HepG2 (cell line): ENCODE measurements at regions not wholly inside any gene's neighbourhood (a gene's known extent, or its start where the extent isn't known, plus 50 kb on each side); places are given as distances from the start of the nearest gene placed in this dataset.

ENCODE experiments used
- ATAC-seq: fragments of 200-7000 bp; cut with Tn5 transposase; 3 replicates; pipeline ENCODE4 v1.9.1; 2020; ENCODE audit warnings: mild to moderate bottlenecking, moderate library complexity
- BruUV-seq: library from RNA; stranded (reverse); fragments of 400-500 nt; replicated peaks from 2 replicates; lab custom pipeline; 2021; lab: Mats Ljungman, UMichigan
- CTCF ChIA-PET: fragments of 300-600 bp; formaldehyde crosslinking; extraction: SDS; loops from one replicate; lab custom pipeline; 2021; ENCODE audit warnings: low total read pairs, inconsistent platforms, low intra/inter-chr PET ratio; lab: Yijun Ruan, JAX
- POLR2A ChIA-PET: fragments of 350-600 bp; sonication (Branson Sonifier 250); formaldehyde crosslinking; loops from one replicate; lab custom pipeline; 2020; ENCODE audit warnings: antibody characterized with exemption, inconsistent platforms; lab: Yijun Ruan, JAX
- DNase-seq: peaks from one replicate; pipeline ENCODE4 v3.0.0-alpha.2; 2015; ENCODE audit warnings: low spot score
- FAIRE-seq: peaks from 3 replicates; lab custom pipeline; 2011; peaks lifted over from hg19 to GRCh38; lab: Jason Lieb, UNC
- H2AFZ ChIP-seq: one replicate; pipeline ENCODE4 v1.6.1; 2011; ENCODE audit warnings: low read length, inconsistent platforms
- H3K27ac ChIP-seq: fragments of 300-600 bp; 3 replicates; pipeline ENCODE4 v1.8.0; 2011; ENCODE audit warnings: mixed run types, mild to moderate bottlenecking, mixed read lengths, low read length, inconsistent platforms; ENCODE audit not compliant: insufficient read depth; ENCODE audit errors: extremely low read length
- H3K27me3 ChIP-seq, 2 experiments: fragments of 200-600 bp in 1 of 2; 2 replicates in 1 of 2; 3 replicates in 1 of 2; pipeline versions ENCODE4 v1.6.0 to v1.8.0; 2011; ENCODE audit warnings: low read length in 2 of 2, mild to moderate bottlenecking in 2 of 2, moderate library complexity in 2 of 2, inconsistent platforms in 1 of 2; ENCODE audit not compliant: insufficient read depth in 2 of 2, control insufficient read depth in 1 of 2
- H3K36me3 ChIP-seq, 2 experiments: fragments of 200-600 bp in 1 of 2; replicated peaks in 1 of 2; 2 replicates in 1 of 2; 3 replicates in 1 of 2; pipeline versions ENCODE4 v1.5.1 to v1.8.0; 2011; ENCODE audit warnings: low read length in 2 of 2, inconsistent platforms in 1 of 2; ENCODE audit not compliant: insufficient read depth in 2 of 2, control insufficient read depth in 1 of 2
- H3K4me1 ChIP-seq: 2 replicates; pipeline ENCODE4 v1.5.1; 2012; ENCODE audit warnings: low read length, inconsistent platforms; ENCODE audit not compliant: insufficient read depth
- H3K4me2 ChIP-seq: 2 replicates; pipeline ENCODE4 v1.6.0; 2011; ENCODE audit warnings: low read depth, low read length, inconsistent platforms
- H3K4me3 ChIP-seq, 3 experiments: fragments of 200-600 bp in 1 of 3; sonication (generic), shearing (Covaris generic) in 1 of 3; replicated peaks in 1 of 3; 2 replicates each; pipeline ENCODE4 v1.5.1; 2011 to 2016; ENCODE audit warnings: low read length in 3 of 3, inconsistent platforms in 2 of 3, low read depth in 2 of 3, mild to moderate bottlenecking in 2 of 3, control low read depth in 1 of 3, mixed read lengths in 1 of 3; ENCODE audit not compliant: insufficient read depth in 1 of 3
- H3K79me2 ChIP-seq: one replicate; pipeline ENCODE4 v1.6.1; 2011; ENCODE audit warnings: low read length, inconsistent platforms; ENCODE audit not compliant: insufficient read depth
- H3K9ac ChIP-seq: 2 replicates; pipeline ENCODE4 v1.6.0; 2011; ENCODE audit warnings: mild to moderate bottlenecking, low read depth, low read length, inconsistent platforms; ENCODE audit not compliant: insufficient read depth
- H3K9me3 ChIP-seq: 2 replicates; pipeline ENCODE4 v1.5.1; 2012; ENCODE audit warnings: mild to moderate bottlenecking, low read length
- H4K20me1 ChIP-seq: 2 replicates; pipeline ENCODE4 v1.6.0; 2011; ENCODE audit warnings: inconsistent platforms, mild to moderate bottlenecking, low read length, moderate library complexity; ENCODE audit not compliant: insufficient read depth
- HHEX ChIP-seq: IDR thresholded peaks from 2 replicates; pipeline ENCODE4 v1.6.1; 2016; ENCODE audit warnings: control low read depth
- HOXA5 ChIP-seq: sonication (generic); formaldehyde crosslinking; IDR thresholded peaks from 2 replicates; pipeline ENCODE4 v1.4.0; 2020; ENCODE audit warnings: missing genetic modification reagents
- SMARCE1 ChIP-seq: fragments of 450-650 bp; IDR thresholded peaks from 2 replicates; pipeline ENCODE4 v1.6.1; 2017; ENCODE audit warnings: borderline replicate concordance
- TMF1 ChIP-seq: sonication (generic); formaldehyde crosslinking; IDR thresholded peaks from 2 replicates; pipeline ENCODE4 v1.8.1; 2022; ENCODE audit warnings: low read depth, missing genetic modification reagents
- ZFX ChIP-seq: sonication (generic); formaldehyde crosslinking; IDR thresholded peaks from 2 replicates; pipeline ENCODE4 v1.4.0; 2020; ENCODE audit warnings: mild to moderate bottlenecking, low read depth, missing genetic modification reagents, moderate library complexity
- ZHX2 ChIP-seq, 2 experiments: sonication (generic) in 1 of 2; formaldehyde crosslinking in 1 of 2; IDR thresholded peaks; 2 replicates each; pipeline versions ENCODE4 v1.6.1 to v1.9.0; 2014 to 2022; ENCODE audit warnings: antibody characterized with exemption in 1 of 2, borderline replicate concordance in 1 of 2, inconsistent platforms in 1 of 2, low read depth in 1 of 2, missing genetic modification reagents in 1 of 2
- ZNF121 ChIP-seq: sonication (generic); formaldehyde crosslinking; IDR thresholded peaks from 2 replicates; pipeline ENCODE4 v1.5.0; 2020; ENCODE audit warnings: mild to moderate bottlenecking, missing genetic modification reagents
- ZNF513 ChIP-seq: sonication (generic); formaldehyde crosslinking; conservative IDR thresholded peaks from 2 replicates; pipeline ENCODE4 v1.5.0; 2020; ENCODE audit warnings: missing genetic modification reagents
- ZNF597 ChIP-seq: sonication (generic); formaldehyde crosslinking; IDR thresholded peaks from 2 replicates; pipeline ENCODE4 v1.5.0; 2020; ENCODE audit warnings: missing genetic modification reagents
- ZNF619 ChIP-seq: sonication (generic); formaldehyde crosslinking; IDR thresholded peaks from 2 replicates; pipeline ENCODE4 v1.4.0; 2020; ENCODE audit warnings: mild to moderate bottlenecking, missing genetic modification reagents
- ZNF737 ChIP-seq: sonication (generic); formaldehyde crosslinking; IDR thresholded peaks from 2 replicates; pipeline ENCODE4 v1.5.0; 2020; ENCODE audit warnings: missing genetic modification reagents, mild to moderate bottlenecking, borderline replicate concordance
- ZSCAN30 ChIP-seq: sonication (generic); formaldehyde crosslinking; IDR thresholded peaks from 2 replicates; pipeline ENCODE4 v1.5.0; 2020; ENCODE audit warnings: mild to moderate bottlenecking, missing genetic modification reagents
- ZXDC ChIP-seq: sonication (generic); formaldehyde crosslinking; IDR thresholded peaks from 2 replicates; pipeline ENCODE4 v1.5.0; 2020; ENCODE audit warnings: mild to moderate bottlenecking, missing genetic modification reagents
- WGBS: methylation state at CpG from one replicate; pipeline ENCODE4 v1.1.6; 2017; ENCODE audit warnings: low lambda C conversion rate; 5-methylcytosine and 5-hydroxymethylcytosine counted together
- in situ Hi-C: cut with HindIII; loops from 2 replicates; pipeline ENCODE4 v1.10.0; 2017; ENCODE audit warnings: low pct_unique_long_range_greater_than_20kb; ENCODE audit not compliant: extremely low pct_ligation_motif_present
- intact Hi-C: fragments of 100-400 bp; cut with micrococcal nuclease; formaldehyde crosslinking; loops from one replicate; pipeline ENCODE4 v1.10.0; 2022; ENCODE audit not compliant: unreplicated experiment

GRCh38 chr5:40312205-40312604 is 367.5 kb upstream of the PTGER4 start:
- 39% methylated on average over 2 of the region's 2 CpGs for WGBS
- in situ Hi-C loops (no loop called here), intact Hi-C loops (no loop called here)
- ChIA-PET CTCF (no interaction called here), POLR2A (no interaction called here)
- no peaks in the 10 kb centered on the region for H4K20me1 ChIP-seq
- no peaks in the 10 kb centered on the region for H3K36me3 ChIP-seq
- H3K4me2 ChIP-seq: no peak overlapping the region
- peaks cover 6% of the 10 kb centered on the region; the same call in 1 of the 2 replicates for H3K9me3 ChIP-seq
- BruUV-seq: no TSS peak
- no peak overlapping the region for H3K9ac ChIP-seq
- H3K4me1 ChIP-seq: no peaks in the 10 kb centered on the region
- no peaks in the 10 kb centered on the region for H3K79me2 ChIP-seq
- no peak overlapping the region for H2AFZ ChIP-seq
- no peak overlapping the region for H3K27ac ChIP-seq
- no peak for FAIRE-seq
- no peak for DNase-seq
- no peak overlapping the region for H3K4me3 ChIP-seq
- H3K27me3 ChIP-seq: no peaks in the 10 kb centered on the region
- ATAC-seq: no peak
- no peak for TF ChIP-seq ZNF121
- TF ChIP-seq ZNF513 (CRISPR knock-in tag): no peak
- TF ChIP-seq ZXDC (CRISPR knock-in tag): no peak
- TF ChIP-seq ZFX (CRISPR knock-in tag): no peak
- TF ChIP-seq SMARCE1: no peak
- TF ChIP-seq HHEX (CRISPR knock-in tag): no peak
- no peak for TF ChIP-seq ZNF597
- no peak for TF ChIP-seq ZNF737 (CRISPR knock-in tag)
- TF ChIP-seq TMF1: no peak
- TF ChIP-seq ZNF619 (CRISPR knock-in tag): no peak
- no peak for TF ChIP-seq ZHX2 (IDR thresholded peaks at IDR 0.05; ENCODE audit: low read depth)
- TF ChIP-seq ZHX2 (CRISPR knock-in tag; IDR thresholded peaks at IDR 0.05; ENCODE audit: borderline replicate concordance): no peak
- no peak for TF ChIP-seq HOXA5
- no peak for TF ChIP-seq ZSCAN30
